H9 (cell line): ENCODE measurements at regions not wholly inside any gene's neighbourhood (a gene's known extent, or its start where the extent isn't known, plus 50 kb on each side); places are given as distances from the start of the nearest gene placed in this dataset.

Source experiments
- DNase-seq: peaks from one replicate; pipeline ENCODE4 v3.0.0-alpha.2; 2017
- H2AFZ ChIP-seq: one replicate; pipeline ENCODE4 v1.6.1; 2013; ENCODE audit warnings: mild to moderate bottlenecking, low read length, control low read depth, moderate library complexity
- H2AK5ac ChIP-seq: 2 replicates; pipeline ENCODE4 v1.6.1; 2013; ENCODE audit warnings: low read length, control low read depth, mixed read lengths; ENCODE audit not compliant: insufficient read length
- H2BK120ac ChIP-seq: one replicate; pipeline ENCODE4 v1.6.1; 2013; ENCODE audit warnings: low read depth, mild to moderate bottlenecking, low read length, control low read depth, inconsistent platforms; ENCODE audit not compliant: poor library complexity, severe bottlenecking
- H2BK12ac ChIP-seq: 2 replicates; pipeline ENCODE4 v1.6.1; 2013; ENCODE audit warnings: low read length, control low read depth, mixed read lengths, low read depth; ENCODE audit not compliant: insufficient read length
- H2BK15ac ChIP-seq: 2 replicates; pipeline ENCODE4 v1.6.1; 2013; ENCODE audit warnings: low read depth, low read length, control low read depth
- H2BK20ac ChIP-seq: one replicate; pipeline ENCODE4 v1.6.1; 2013; ENCODE audit warnings: low read depth, mild to moderate bottlenecking, low read length, control low read depth, inconsistent platforms; ENCODE audit not compliant: poor library complexity, severe bottlenecking
- H2BK5ac ChIP-seq: 2 replicates; pipeline ENCODE4 v1.6.1; 2013; ENCODE audit warnings: low read length, control low read depth, mixed read lengths; ENCODE audit not compliant: insufficient read length
- H3K14ac ChIP-seq: 2 replicates; pipeline ENCODE4 v1.6.1; 2013; ENCODE audit warnings: low read length, control low read depth; ENCODE audit not compliant: insufficient read depth
- H3K18ac ChIP-seq: 2 replicates; pipeline ENCODE4 v1.6.1; 2013; ENCODE audit warnings: low read depth, mild to moderate bottlenecking, mixed read lengths, low read length, control low read depth; ENCODE audit not compliant: insufficient read length
- H3K23ac ChIP-seq: 2 replicates; pipeline ENCODE4 v1.6.1; 2013; ENCODE audit warnings: low read length, control low read depth, mixed read lengths, low read depth; ENCODE audit not compliant: insufficient read length
- H3K23me2 ChIP-seq: 2 replicates; pipeline ENCODE4 v1.6.1; 2013; ENCODE audit warnings: low read depth, mild to moderate bottlenecking, mixed read lengths, low read length, control low read depth; ENCODE audit not compliant: insufficient read length, poor library complexity, severe bottlenecking
- H3K27ac ChIP-seq: 2 replicates; pipeline ENCODE4 v1.5.1; 2013; ENCODE audit warnings: low read length, control low read depth, mixed read lengths, low read depth; ENCODE audit not compliant: insufficient read length
- H3K27me3 ChIP-seq: 2 replicates; pipeline ENCODE4 v1.6.1; 2013; ENCODE audit warnings: low read length, control low read depth, inconsistent platforms; ENCODE audit not compliant: insufficient read depth
- H3K4ac ChIP-seq: 2 replicates; pipeline ENCODE4 v1.6.1; 2013; ENCODE audit warnings: low read depth, mild to moderate bottlenecking, control low read depth, inconsistent platforms, low read length, moderate library complexity
- H3K4me1 ChIP-seq: 2 replicates; pipeline ENCODE4 v1.6.1; 2013; ENCODE audit warnings: low read length, control low read depth, inconsistent platforms; ENCODE audit not compliant: insufficient read depth
- H3K4me2 ChIP-seq: 2 replicates; pipeline ENCODE4 v1.6.1; 2013; ENCODE audit warnings: low read length, control low read depth, mixed read lengths; ENCODE audit not compliant: insufficient read length, insufficient read depth
- H3K56ac ChIP-seq: 2 replicates; pipeline ENCODE4 v1.6.1; 2013; ENCODE audit warnings: low read depth, mild to moderate bottlenecking, mixed read lengths, low read length, control low read depth; ENCODE audit not compliant: insufficient read length
- H3K79me1 ChIP-seq: 2 replicates; pipeline ENCODE4 v1.6.1; 2013; ENCODE audit warnings: low read depth, mild to moderate bottlenecking, moderate library complexity, low read length, control low read depth, inconsistent platforms; ENCODE audit not compliant: insufficient read depth, poor library complexity, severe bottlenecking
- H3K79me2 ChIP-seq: 2 replicates; pipeline ENCODE4 v1.6.1; 2013; ENCODE audit warnings: low read length, control low read depth, inconsistent platforms; ENCODE audit not compliant: insufficient read depth
- H3K9ac ChIP-seq: 2 replicates; pipeline ENCODE4 v1.6.1; 2013; ENCODE audit warnings: low read length, control low read depth, mixed read lengths; ENCODE audit not compliant: insufficient read length; ENCODE audit errors: extremely low read depth
- H3K9me3 ChIP-seq: one replicate; pipeline ENCODE4 v1.6.1; 2013; ENCODE audit warnings: low read depth, low read length, inconsistent platforms; ENCODE audit not compliant: control insufficient read depth
- H3T11ph ChIP-seq: one replicate; pipeline ENCODE4 v1.6.1; 2013; ENCODE audit warnings: mild to moderate bottlenecking, low read length, control low read depth, inconsistent platforms
- H4K20me1 ChIP-seq: one replicate; pipeline ENCODE4 v1.6.1; 2013; ENCODE audit not compliant: control insufficient read depth, insufficient read length, insufficient read depth
- H4K5ac ChIP-seq: 2 replicates; pipeline ENCODE4 v1.6.1; 2013; ENCODE audit warnings: low read depth, mild to moderate bottlenecking, mixed read lengths, low read length, control low read depth; ENCODE audit not compliant: insufficient read length
- H4K8ac ChIP-seq: replicated peaks from 2 replicates; pipeline ENCODE4 v1.6.1; 2013; ENCODE audit warnings: low read length, control low read depth, mixed read lengths, low read depth; ENCODE audit not compliant: insufficient read length
- H4K91ac ChIP-seq: 2 replicates; pipeline ENCODE4 v1.6.1; 2013; ENCODE audit warnings: low read depth, mild to moderate bottlenecking, moderate library complexity, mixed read lengths, low read length, control low read depth; ENCODE audit not compliant: insufficient read length
- H3K27ac Mint-ChIP-seq, 3 experiments: 2 replicates in 2 of 3; 3 replicates in 1 of 3; pipeline ENCODE4 v1.8.0; 2020 to 2021; ENCODE audit warnings: mixed read lengths in 3 of 3, mild to moderate bottlenecking in 1 of 3, moderate library complexity in 1 of 3
- H3K27me3 Mint-ChIP-seq: 2 replicates; pipeline ENCODE4 v1.8.0; 2021; ENCODE audit warnings: low read depth, mild to moderate bottlenecking, moderate library complexity, mixed read lengths
- H3K36me3 Mint-ChIP-seq, 3 experiments: 2 replicates in 2 of 3; 3 replicates in 1 of 3; pipeline ENCODE4 v1.8.0; 2020 to 2021; ENCODE audit warnings: low read depth in 3 of 3, mixed read lengths in 3 of 3; ENCODE audit not compliant: insufficient read depth in 1 of 3
- H3K4me1 Mint-ChIP-seq, 2 experiments: 2 replicates each; pipeline ENCODE4 v1.8.0; 2020; ENCODE audit warnings: mixed read lengths in 2 of 2
- H3K4me3 Mint-ChIP-seq, 2 experiments: 2 replicates in 1 of 2; 3 replicates in 1 of 2; pipeline ENCODE4 v1.8.0; 2020 to 2021; ENCODE audit warnings: mild to moderate bottlenecking in 2 of 2, mixed read lengths in 2 of 2, moderate library complexity in 1 of 2
- H3K9me3 Mint-ChIP-seq, 2 experiments: 2 replicates in 1 of 2; 3 replicates in 1 of 2; pipeline ENCODE4 v1.8.0; 2020; ENCODE audit warnings: mild to moderate bottlenecking in 2 of 2, mixed read lengths in 2 of 2, moderate library complexity in 1 of 2
- CTCF ChIP-seq: fragments of 200-600 bp; sonication (generic); conservative IDR thresholded peaks from 3 replicates; pipeline ENCODE4 v1.8.0; 2021; ENCODE audit warnings: antibody characterized with exemption, mild to moderate bottlenecking

GRCh38 chr5:120396186-120396585 lies 67.9 kb upstream of the PRR16 start:
- Mint-ChIP-seq H3K36me3 (peaks cover 5 to 19% (median 12%) of the 10 kb centered on the region in 3 experiments; a peak in 6 of 7 replicates), H3K4me1 (no peaks in the 10 kb centered on the region), H3K27ac (no peak overlapping the region), H3K4me3 (no peak overlapping the region), H3K27me3 (no peaks in the 10 kb centered on the region), H3K9me3 (peaks cover 16 to 20% of the 10 kb centered on the region in 2 experiments)
- no peak overlapping the region for H3K4ac ChIP-seq
- no peak overlapping the region for H2BK15ac ChIP-seq
- no peaks in the 10 kb centered on the region for H3K79me2 ChIP-seq
- no peak overlapping the region for H3K14ac ChIP-seq
- no peak overlapping the region for H4K8ac ChIP-seq
- H3T11ph ChIP-seq: no peak overlapping the region
- no peak overlapping the region for H2BK5ac ChIP-seq
- no peak overlapping the region for H2BK12ac ChIP-seq
- no peak overlapping the region for H2BK20ac ChIP-seq
- no peak for TF ChIP-seq CTCF
- H3K56ac ChIP-seq: no peak overlapping the region
- no peaks in the 10 kb centered on the region for H3K27me3 ChIP-seq
- no peak for DNase-seq
- no peak overlapping the region for H3K18ac ChIP-seq
- no peak overlapping the region for H3K23ac ChIP-seq
- H3K27ac ChIP-seq: no peak overlapping the region
- no peak overlapping the region for H2AFZ ChIP-seq
- H3K79me1 ChIP-seq: no peaks in the 10 kb centered on the region
- no peaks in the 10 kb centered on the region for H4K20me1 ChIP-seq
- no peak overlapping the region for H4K5ac ChIP-seq
- no peaks in the 10 kb centered on the region for H3K23me2 ChIP-seq
- H3K4me1 ChIP-seq: no peaks in the 10 kb centered on the region
- no peak overlapping the region for H3K4me2 ChIP-seq
- no peak overlapping the region for H2AK5ac ChIP-seq
- H3K9ac ChIP-seq: no peak overlapping the region
- no peak overlapping the region for H4K91ac ChIP-seq
- no peaks in the 10 kb centered on the region for H3K9me3 ChIP-seq
- no peak overlapping the region for H2BK120ac ChIP-seq
